ENCODE measurements at regions not wholly inside any gene's neighbourhood (a gene's known extent, or its start where the extent isn't known, plus 50 kb on each side); places are given as distances from the start of the nearest gene placed in this dataset.

DNA sequence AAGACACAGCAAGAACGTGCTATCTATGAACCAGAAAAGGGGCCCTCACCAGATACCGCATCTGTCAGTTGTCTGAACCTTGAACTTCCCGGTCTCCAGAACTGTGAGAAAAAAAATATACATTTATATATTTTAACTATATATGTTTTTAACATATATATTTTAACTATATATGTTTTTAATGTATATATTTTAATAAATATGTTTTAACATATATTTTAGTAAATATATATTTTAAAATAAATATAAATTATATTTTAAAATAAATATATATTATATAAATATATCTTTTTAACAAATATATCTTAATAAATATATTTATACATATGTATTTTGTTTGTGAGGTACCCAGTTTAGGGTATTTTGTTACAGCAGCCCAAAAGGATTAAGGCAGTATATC, 958.2 kb upstream of the AUTS2 start:
- TF ChIP-seq TEAD4 (IDR thresholded peaks at IDR 0.05; ENCODE audit: low read depth, low read length) (no peak), POLR2A (IDR thresholded peaks at IDR 0.05; ENCODE audit: control extremely low read depth in 1 of 2, low read depth in 2 of 2, low read length in 2 of 2) (no peak), TAF7 (optimal IDR thresholded peaks at IDR 0.05; ENCODE audit: borderline replicate concordance, low read depth, low read length) (no peak), NANOG (IDR thresholded peaks at IDR 0.05; ENCODE audit: insufficient read depth, low read depth, low read length, poor library complexity, severe bottlenecking) (no peak), ZNF274 (IDR thresholded peaks at IDR 0.05; ENCODE audit: borderline replicate concordance, extremely low read depth, low read length) (no peak), JUN (IDR thresholded peaks at IDR 0.05; ENCODE audit: low read depth, low read length) (no peak), MAFK (IDR thresholded peaks at IDR 0.05; ENCODE audit: low read depth, low read length) (no peak), TAF1 (IDR thresholded peaks at IDR 0.05; ENCODE audit: low read depth, low read length) (no peak), HDAC6 (IDR thresholded peaks at IDR 0.05; ENCODE audit: low read depth, low read length) (no peak), SUZ12 (IDR thresholded peaks at IDR 0.05; ENCODE audit: low read length) (no peak)
- TF ChIP-seq, protein P1, sequence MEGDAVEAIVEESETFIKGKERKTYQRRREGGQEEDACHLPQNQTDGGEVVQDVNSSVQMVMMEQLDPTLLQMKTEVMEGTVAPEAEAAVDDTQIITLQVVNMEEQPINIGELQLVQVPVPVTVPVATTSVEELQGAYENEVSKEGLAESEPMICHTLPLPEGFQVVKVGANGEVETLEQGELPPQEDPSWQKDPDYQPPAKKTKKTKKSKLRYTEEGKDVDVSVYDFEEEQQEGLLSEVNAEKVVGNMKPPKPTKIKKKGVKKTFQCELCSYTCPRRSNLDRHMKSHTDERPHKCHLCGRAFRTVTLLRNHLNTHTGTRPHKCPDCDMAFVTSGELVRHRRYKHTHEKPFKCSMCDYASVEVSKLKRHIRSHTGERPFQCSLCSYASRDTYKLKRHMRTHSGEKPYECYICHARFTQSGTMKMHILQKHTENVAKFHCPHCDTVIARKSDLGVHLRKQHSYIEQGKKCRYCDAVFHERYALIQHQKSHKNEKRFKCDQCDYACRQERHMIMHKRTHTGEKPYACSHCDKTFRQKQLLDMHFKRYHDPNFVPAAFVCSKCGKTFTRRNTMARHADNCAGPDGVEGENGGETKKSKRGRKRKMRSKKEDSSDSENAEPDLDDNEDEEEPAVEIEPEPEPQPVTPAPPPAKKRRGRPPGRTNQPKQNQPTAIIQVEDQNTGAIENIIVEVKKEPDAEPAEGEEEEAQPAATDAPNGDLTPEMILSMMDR (IDR thresholded peaks at IDR 0.05; ENCODE audit: control extremely low read depth in 1 of 3, insufficient read depth in 1 of 3, low read depth in 1 of 3, low read length in 3 of 3): no peak

Measured in H1 (cell line).